Upper lobe of left lung (tissue), 4 donors: ENCODE measurements at regions not wholly inside any gene's neighbourhood (a gene's known extent, or its start where the extent isn't known, plus 50 kb on each side); places are given as distances from the start of the nearest gene placed in this dataset.

Experiments
- POLR2AphosphoS5 ChIP-seq, 2 donors: sonication (generic); formaldehyde crosslinking; IDR thresholded peaks; one replicate each; pipeline ENCODE4 v1.5.1; 2017; ENCODE audit warnings: antibody characterized with exemption in 2 of 2
- TF ChIP-seq, protein P1 (sequence below), 6 experiments: fragments of 450-650 bp in 4 of 6; fragments of 200-600 bp in 2 of 6; sonication (generic) in 2 of 6; IDR thresholded peaks; one replicate each; pipeline ENCODE4 v1.5.1; 2016 to 2019; ENCODE audit warnings: antibody characterized with exemption in 6 of 6

- TF ChIP-seq, protein P1, sequence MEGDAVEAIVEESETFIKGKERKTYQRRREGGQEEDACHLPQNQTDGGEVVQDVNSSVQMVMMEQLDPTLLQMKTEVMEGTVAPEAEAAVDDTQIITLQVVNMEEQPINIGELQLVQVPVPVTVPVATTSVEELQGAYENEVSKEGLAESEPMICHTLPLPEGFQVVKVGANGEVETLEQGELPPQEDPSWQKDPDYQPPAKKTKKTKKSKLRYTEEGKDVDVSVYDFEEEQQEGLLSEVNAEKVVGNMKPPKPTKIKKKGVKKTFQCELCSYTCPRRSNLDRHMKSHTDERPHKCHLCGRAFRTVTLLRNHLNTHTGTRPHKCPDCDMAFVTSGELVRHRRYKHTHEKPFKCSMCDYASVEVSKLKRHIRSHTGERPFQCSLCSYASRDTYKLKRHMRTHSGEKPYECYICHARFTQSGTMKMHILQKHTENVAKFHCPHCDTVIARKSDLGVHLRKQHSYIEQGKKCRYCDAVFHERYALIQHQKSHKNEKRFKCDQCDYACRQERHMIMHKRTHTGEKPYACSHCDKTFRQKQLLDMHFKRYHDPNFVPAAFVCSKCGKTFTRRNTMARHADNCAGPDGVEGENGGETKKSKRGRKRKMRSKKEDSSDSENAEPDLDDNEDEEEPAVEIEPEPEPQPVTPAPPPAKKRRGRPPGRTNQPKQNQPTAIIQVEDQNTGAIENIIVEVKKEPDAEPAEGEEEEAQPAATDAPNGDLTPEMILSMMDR (IDR thresholded peaks at IDR 0.05): no peak
- TF ChIP-seq POLR2AphosphoS5 (IDR thresholded peaks at IDR 0.05): no peak
Measured at GRCh38 chr16:76943921-76944320, 247.1 kb upstream of the MON1B start.
